SK-N-SH treated with all-trans-retinoic acid at 6 μM for 48 hours (cell line): ENCODE measurements at regions not wholly inside any gene's neighbourhood (a gene's known extent, or its start where the extent isn't known, plus 50 kb on each side); places are given as distances from the start of the nearest gene placed in this dataset.

Experiments
- CSDC2 ChIP-seq: fragments of 250-450 bp; sonication (Bioruptor Pico); IDR thresholded peaks from 2 replicates; pipeline ENCODE4 v1.5.0; 2020; ENCODE audit warnings: mild to moderate bottlenecking, moderate library complexity
- GLIS3 ChIP-seq: fragments of 250-450 bp; sonication (Bioruptor Pico); IDR thresholded peaks from 2 replicates; pipeline ENCODE4 v1.5.0; 2020; ENCODE audit warnings: mild to moderate bottlenecking, moderate library complexity
- PPARA ChIP-seq: fragments of 250-450 bp; sonication (Bioruptor Pico); IDR thresholded peaks from 2 replicates; pipeline ENCODE4 v1.5.0; 2020; ENCODE audit warnings: mild to moderate bottlenecking, borderline replicate concordance
- ZNF565 ChIP-seq: fragments of 450-650 bp; formaldehyde crosslinking; conservative IDR thresholded peaks from 2 replicates; pipeline ENCODE4 v1.5.0; 2020; ENCODE audit warnings: low read depth, mild to moderate bottlenecking, moderate library complexity
- TF ChIP-seq, protein P1 (sequence below): fragments of 250-450 bp; sonication (Bioruptor Pico); IDR thresholded peaks from 2 replicates; pipeline ENCODE4 v1.8.0; 2020; ENCODE audit warnings: mild to moderate bottlenecking, moderate library complexity, borderline replicate concordance

DNA sequence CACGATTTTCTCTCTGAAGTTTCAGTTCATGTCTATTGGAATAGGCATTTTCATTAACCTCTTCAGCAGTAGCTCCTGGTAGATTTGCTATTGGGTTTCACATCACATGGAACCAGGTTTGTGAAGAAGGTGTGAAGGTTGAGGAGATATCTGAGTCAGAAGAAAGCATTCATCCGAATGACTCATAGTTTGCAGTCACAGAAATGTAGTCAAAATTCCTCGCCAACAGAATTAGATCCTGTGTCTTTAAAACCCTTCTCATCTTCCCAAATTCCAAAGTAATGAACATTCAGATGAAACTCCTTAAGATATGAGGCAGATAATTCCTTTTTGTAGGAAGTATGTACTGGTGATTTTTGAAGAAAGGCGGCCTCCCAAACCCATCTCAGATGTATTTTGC is 125.0 kb upstream of the LARGE1 start:
- TF ChIP-seq, protein P1, sequence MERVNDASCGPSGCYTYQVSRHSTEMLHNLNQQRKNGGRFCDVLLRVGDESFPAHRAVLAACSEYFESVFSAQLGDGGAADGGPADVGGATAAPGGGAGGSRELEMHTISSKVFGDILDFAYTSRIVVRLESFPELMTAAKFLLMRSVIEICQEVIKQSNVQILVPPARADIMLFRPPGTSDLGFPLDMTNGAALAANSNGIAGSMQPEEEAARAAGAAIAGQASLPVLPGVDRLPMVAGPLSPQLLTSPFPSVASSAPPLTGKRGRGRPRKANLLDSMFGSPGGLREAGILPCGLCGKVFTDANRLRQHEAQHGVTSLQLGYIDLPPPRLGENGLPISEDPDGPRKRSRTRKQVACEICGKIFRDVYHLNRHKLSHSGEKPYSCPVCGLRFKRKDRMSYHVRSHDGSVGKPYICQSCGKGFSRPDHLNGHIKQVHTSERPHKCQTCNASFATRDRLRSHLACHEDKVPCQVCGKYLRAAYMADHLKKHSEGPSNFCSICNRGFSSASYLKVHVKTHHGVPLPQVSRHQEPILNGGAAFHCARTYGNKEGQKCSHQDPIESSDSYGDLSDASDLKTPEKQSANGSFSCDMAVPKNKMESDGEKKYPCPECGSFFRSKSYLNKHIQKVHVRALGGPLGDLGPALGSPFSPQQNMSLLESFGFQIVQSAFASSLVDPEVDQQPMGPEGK (CRISPR knock-in tag), result no peak
- TF ChIP-seq GLIS3 (CRISPR knock-in tag), result no peak
- no peak for TF ChIP-seq CSDC2 (CRISPR knock-in tag)
- no peak for TF ChIP-seq ZNF565 (CRISPR knock-in tag)
- no peak for TF ChIP-seq PPARA (CRISPR knock-in tag)
